ENCODE measurements at regions not wholly inside any gene's neighbourhood (a gene's known extent, or its start where the extent isn't known, plus 50 kb on each side); places are given as distances from the start of the nearest gene placed in this dataset.

GRCh38 chr12:92276276-92276675 is 130.6 kb upstream of the BTG1 start:
- H2AFZ ChIP-seq (ENCODE audit: low read length), result no peak overlapping the region
- no peak for DNase-seq
- no peaks in the 10 kb centered on the region for H3K79me2 ChIP-seq (ENCODE audit: low read length)
- H3K4me2 ChIP-seq (ENCODE audit: low read depth, low read length, poor library complexity, severe bottlenecking), result no peak overlapping the region
- H3K36me3 ChIP-seq (ENCODE audit: insufficient read depth, low read length), result no peaks in the 10 kb centered on the region
- no peaks in the 10 kb centered on the region for H3K27me3 ChIP-seq (ENCODE audit: low read length)
- no peak overlapping the region for H3K9ac ChIP-seq (ENCODE audit: low read length)
- no peaks in the 10 kb centered on the region for H3K9me2 ChIP-seq (replicated peaks; ENCODE audit: insufficient read depth, low read length)
- no peak overlapping the region for H3K27ac ChIP-seq (ENCODE audit: low read length)
- H4K20me1 ChIP-seq (ENCODE audit: insufficient read depth, low read depth, low read length), result no peaks in the 10 kb centered on the region
- H3K9me3 ChIP-seq (ENCODE audit: low read length), result no peaks in the 10 kb centered on the region
- H3K4me1 ChIP-seq (ENCODE audit: low read length), result no peaks in the 10 kb centered on the region
- no peak overlapping the region for H3K4me3 ChIP-seq (ENCODE audit: low read length)

GRCh38 chr12:92275443-92276154 is 130.0 kb upstream of the BTG1 start:
- no peaks in the 10 kb centered on the region for H3K36me3 ChIP-seq (ENCODE audit: insufficient read depth, low read length)
- no peak for DNase-seq
- no peaks in the 10 kb centered on the region for H4K20me1 ChIP-seq (ENCODE audit: insufficient read depth, low read depth, low read length)
- H3K4me1 ChIP-seq (ENCODE audit: low read length), result no peaks in the 10 kb centered on the region
- no peak overlapping the region for H2AFZ ChIP-seq (ENCODE audit: low read length)
- H3K27ac ChIP-seq (ENCODE audit: low read length), result no peak overlapping the region
- no peaks in the 10 kb centered on the region for H3K9me2 ChIP-seq (replicated peaks; ENCODE audit: insufficient read depth, low read length)
- no peak overlapping the region for H3K9ac ChIP-seq (ENCODE audit: low read length)
- no peaks in the 10 kb centered on the region for H3K9me3 ChIP-seq (ENCODE audit: low read length)
- no peak overlapping the region for H3K4me3 ChIP-seq (ENCODE audit: low read length)
- H3K27me3 ChIP-seq (ENCODE audit: low read length), result no peaks in the 10 kb centered on the region
- no peak overlapping the region for H3K4me2 ChIP-seq (ENCODE audit: low read depth, low read length, poor library complexity, severe bottlenecking)
- no peaks in the 10 kb centered on the region for H3K79me2 ChIP-seq (ENCODE audit: low read length)

GRCh38 chr12:92273076-92273475 is 127.4 kb upstream of the BTG1 start:
- H3K9ac ChIP-seq (ENCODE audit: low read length), result no peak overlapping the region
- no peak overlapping the region for H3K27ac ChIP-seq (ENCODE audit: low read length)
- no peak for DNase-seq
- no peaks in the 10 kb centered on the region for H4K20me1 ChIP-seq (ENCODE audit: insufficient read depth, low read depth, low read length)
- H3K4me1 ChIP-seq (ENCODE audit: low read length), result no peaks in the 10 kb centered on the region
- H3K4me2 ChIP-seq (ENCODE audit: low read depth, low read length, poor library complexity, severe bottlenecking), result no peak overlapping the region
- no peaks in the 10 kb centered on the region for H3K36me3 ChIP-seq (ENCODE audit: insufficient read depth, low read length)
- H3K79me2 ChIP-seq (ENCODE audit: low read length), result no peaks in the 10 kb centered on the region
- H2AFZ ChIP-seq (ENCODE audit: low read length), result no peak overlapping the region
- H3K9me3 ChIP-seq (ENCODE audit: low read length), result no peaks in the 10 kb centered on the region
- no peak overlapping the region for H3K4me3 ChIP-seq (ENCODE audit: low read length)
- no peaks in the 10 kb centered on the region for H3K9me2 ChIP-seq (replicated peaks; ENCODE audit: insufficient read depth, low read length)
- H3K27me3 ChIP-seq (ENCODE audit: low read length), result no peaks in the 10 kb centered on the region

GRCh38 chr12:92272061-92272964 is 126.7 kb upstream of the BTG1 start:
- no peak overlapping the region for H3K27ac ChIP-seq (ENCODE audit: low read length)
- no peaks in the 10 kb centered on the region for H3K4me1 ChIP-seq (ENCODE audit: low read length)
- no peak overlapping the region for H3K4me3 ChIP-seq (ENCODE audit: low read length)
- no peak overlapping the region for H3K4me2 ChIP-seq (ENCODE audit: low read depth, low read length, poor library complexity, severe bottlenecking)
- DNase-seq, result no peak
- H3K36me3 ChIP-seq (ENCODE audit: insufficient read depth, low read length), result no peaks in the 10 kb centered on the region
- H3K9ac ChIP-seq (ENCODE audit: low read length), result no peak overlapping the region
- H4K20me1 ChIP-seq (ENCODE audit: insufficient read depth, low read depth, low read length), result no peaks in the 10 kb centered on the region
- no peaks in the 10 kb centered on the region for H3K9me2 ChIP-seq (replicated peaks; ENCODE audit: insufficient read depth, low read length)
- no peak overlapping the region for H2AFZ ChIP-seq (ENCODE audit: low read length)
- H3K79me2 ChIP-seq (ENCODE audit: low read length), result no peaks in the 10 kb centered on the region
- H3K27me3 ChIP-seq (ENCODE audit: low read length), result no peaks in the 10 kb centered on the region
- H3K9me3 ChIP-seq (ENCODE audit: low read length), result no peaks in the 10 kb centered on the region

- Histone ChIP-seq H3K27me3 (ENCODE audit: low read length) (no peaks in the 10 kb centered on the region), H2AFZ (ENCODE audit: low read length) (no peak overlapping the region), H3K79me2 (ENCODE audit: low read length) (no peaks in the 10 kb centered on the region), H4K20me1 (ENCODE audit: insufficient read depth, low read depth, low read length) (no peaks in the 10 kb centered on the region), H3K9ac (ENCODE audit: low read length) (no peak overlapping the region), H3K36me3 (ENCODE audit: insufficient read depth, low read length) (no peaks in the 10 kb centered on the region), H3K4me1 (ENCODE audit: low read length) (no peaks in the 10 kb centered on the region), H3K9me3 (ENCODE audit: low read length) (no peaks in the 10 kb centered on the region), H3K27ac (ENCODE audit: low read length) (no peak overlapping the region), H3K9me2 (replicated peaks; ENCODE audit: insufficient read depth, low read length) (no peaks in the 10 kb centered on the region), H3K4me2 (ENCODE audit: low read depth, low read length, poor library complexity, severe bottlenecking) (no peak overlapping the region), H3K4me3 (ENCODE audit: low read length) (no peak overlapping the region)
- no peak for DNase-seq
Measured at GRCh38 chr12:92271341-92271740, 125.7 kb upstream of the BTG1 start.

GRCh38 chr12:92270521-92270920 is 124.9 kb upstream of the BTG1 start:
- no peak for DNase-seq
- H3K4me1 ChIP-seq (ENCODE audit: low read length), result no peaks in the 10 kb centered on the region
- H3K4me3 ChIP-seq (ENCODE audit: low read length), result no peak overlapping the region
- H3K9ac ChIP-seq (ENCODE audit: low read length), result no peak overlapping the region
- no peaks in the 10 kb centered on the region for H3K9me2 ChIP-seq (replicated peaks; ENCODE audit: insufficient read depth, low read length)
- no peaks in the 10 kb centered on the region for H3K79me2 ChIP-seq (ENCODE audit: low read length)
- H3K36me3 ChIP-seq (ENCODE audit: insufficient read depth, low read length), result no peaks in the 10 kb centered on the region
- no peak overlapping the region for H3K27ac ChIP-seq (ENCODE audit: low read length)
- H4K20me1 ChIP-seq (ENCODE audit: insufficient read depth, low read depth, low read length), result no peaks in the 10 kb centered on the region
- no peak overlapping the region for H2AFZ ChIP-seq (ENCODE audit: low read length)
- no peaks in the 10 kb centered on the region for H3K27me3 ChIP-seq (ENCODE audit: low read length)
- no peaks in the 10 kb centered on the region for H3K9me3 ChIP-seq (ENCODE audit: low read length)
- no peak overlapping the region for H3K4me2 ChIP-seq (ENCODE audit: low read depth, low read length, poor library complexity, severe bottlenecking)

- no peaks in the 10 kb centered on the region for H3K79me2 ChIP-seq (ENCODE audit: low read length)
- H3K27ac ChIP-seq (ENCODE audit: low read length), result no peak overlapping the region
- H3K4me3 ChIP-seq (ENCODE audit: low read length), result no peak overlapping the region
- H3K4me1 ChIP-seq (ENCODE audit: low read length), result no peaks in the 10 kb centered on the region
- no peaks in the 10 kb centered on the region for H3K36me3 ChIP-seq (ENCODE audit: insufficient read depth, low read length)
- no peak overlapping the region for H3K9ac ChIP-seq (ENCODE audit: low read length)
- no peak overlapping the region for H2AFZ ChIP-seq (ENCODE audit: low read length)
- no peaks in the 10 kb centered on the region for H4K20me1 ChIP-seq (ENCODE audit: insufficient read depth, low read depth, low read length)
- H3K27me3 ChIP-seq (ENCODE audit: low read length), result no peaks in the 10 kb centered on the region
- DNase-seq, result no peak
- H3K9me3 ChIP-seq (ENCODE audit: low read length), result no peaks in the 10 kb centered on the region
- H3K9me2 ChIP-seq (replicated peaks; ENCODE audit: insufficient read depth, low read length), result no peaks in the 10 kb centered on the region
- H3K4me2 ChIP-seq (ENCODE audit: low read depth, low read length, poor library complexity, severe bottlenecking), result no peak overlapping the region
Measured at GRCh38 chr12:92268946-92269345, 123.3 kb upstream of the BTG1 start.

GRCh38 chr12:92261692-92262091 is 116.0 kb upstream of the BTG1 start:
- Histone ChIP-seq H3K4me3 (ENCODE audit: low read length) (no peak overlapping the region), H3K9me3 (ENCODE audit: low read length) (no peaks in the 10 kb centered on the region), H2AFZ (ENCODE audit: low read length) (no peak overlapping the region), H3K36me3 (ENCODE audit: insufficient read depth, low read length) (no peaks in the 10 kb centered on the region), H3K79me2 (ENCODE audit: low read length) (no peaks in the 10 kb centered on the region), H3K4me2 (ENCODE audit: low read depth, low read length, poor library complexity, severe bottlenecking) (no peak overlapping the region), H3K27ac (ENCODE audit: low read length) (no peak overlapping the region), H3K27me3 (ENCODE audit: low read length) (no peaks in the 10 kb centered on the region), H3K9ac (ENCODE audit: low read length) (no peak overlapping the region), H4K20me1 (ENCODE audit: insufficient read depth, low read depth, low read length) (no peaks in the 10 kb centered on the region), H3K4me1 (ENCODE audit: low read length) (no peaks in the 10 kb centered on the region), H3K9me2 (replicated peaks; ENCODE audit: insufficient read depth, low read length) (no peaks in the 10 kb centered on the region)
- DNase-seq, result no peak

Measured in Karpas-422 (cell line).